ENCODE measurements at regions not wholly inside any gene's neighbourhood (a gene's known extent, or its start where the extent isn't known, plus 50 kb on each side); places are given as distances from the start of the nearest gene placed in this dataset.

GRCh38 chr21:35682904-35683549 lies 377.3 kb downstream of the SETD4 start:
- no peak overlapping the region for H3K4me3 ChIP-seq (ENCODE audit: low read depth, low read length)
- TF ChIP-seq CTCF (IDR thresholded peaks at IDR 0.05; ENCODE audit: low read depth, low read length) (no peak), POLR2A (IDR thresholded peaks at IDR 0.05; ENCODE audit: extremely low read depth, insufficient read length) (no peak), MYC (IDR thresholded peaks at IDR 0.05; ENCODE audit: low read depth, low read length) (no peak), MAX (IDR thresholded peaks at IDR 0.05; ENCODE audit: low read depth, low read length) (no peak)
- no peak for DNase-seq (ENCODE audit: low read depth)

- no peak overlapping the region for H3K4me3 ChIP-seq (ENCODE audit: low read depth, low read length)
- no peak for DNase-seq (ENCODE audit: low read depth)
- no peak for TF ChIP-seq CTCF (IDR thresholded peaks at IDR 0.05; ENCODE audit: low read depth, low read length)
- no peak for TF ChIP-seq POLR2A (IDR thresholded peaks at IDR 0.05; ENCODE audit: extremely low read depth, insufficient read length)
- TF ChIP-seq MAX (IDR thresholded peaks at IDR 0.05; ENCODE audit: low read depth, low read length) = no peak
- no peak for TF ChIP-seq MYC (IDR thresholded peaks at IDR 0.05; ENCODE audit: low read depth, low read length)
These were observed 378.4 kb downstream of the SETD4 start for GRCh38 chr21:35681946-35682345.

- no peak for TF ChIP-seq MYC (IDR thresholded peaks at IDR 0.05; ENCODE audit: low read depth, low read length)
- TF ChIP-seq CTCF (IDR thresholded peaks at IDR 0.05; ENCODE audit: low read depth, low read length) = no peak
- TF ChIP-seq POLR2A (IDR thresholded peaks at IDR 0.05; ENCODE audit: extremely low read depth, insufficient read length) = no peak
These were observed 381.2 kb downstream of the SETD4 start for GRCh38 chr21:35679076-35679475.

GRCh38 chr21:35678393-35678792 lies 381.9 kb downstream of the SETD4 start:
- H3K4me3 ChIP-seq (ENCODE audit: low read depth, low read length) = no peak overlapping the region
- no peak for TF ChIP-seq MYC (IDR thresholded peaks at IDR 0.05; ENCODE audit: low read depth, low read length)
- DNase-seq (ENCODE audit: low read depth) = no peak

More at GRCh38 chr21:35679076-35679475, 381.2 kb downstream of the SETD4 start:
- DNase-seq (ENCODE audit: low read depth) = no peak
- no peak overlapping the region for H3K4me3 ChIP-seq (ENCODE audit: low read depth, low read length)

GRCh38 chr21:35677298-35677841 lies 383.0 kb downstream of the SETD4 start:
- TF ChIP-seq MYC (IDR thresholded peaks at IDR 0.05; ENCODE audit: low read depth, low read length) (no peak), MAX (IDR thresholded peaks at IDR 0.05; ENCODE audit: low read depth, low read length) (no peak), POLR2A (IDR thresholded peaks at IDR 0.05; ENCODE audit: extremely low read depth, insufficient read length) (no peak), CTCF (IDR thresholded peaks at IDR 0.05; ENCODE audit: low read depth, low read length) (no peak)
- no peak overlapping the region for H3K4me3 ChIP-seq (ENCODE audit: low read depth, low read length)
- DNase-seq (ENCODE audit: low read depth) = no peak

GRCh38 chr21:35674895-35675470 lies 385.3 kb downstream of the SETD4 start:
- H3K4me3 ChIP-seq (ENCODE audit: low read depth, low read length) = no peak overlapping the region
- DNase-seq (ENCODE audit: low read depth) = no peak
- TF ChIP-seq MYC (IDR thresholded peaks at IDR 0.05; ENCODE audit: low read depth, low read length) (no peak), MAX (IDR thresholded peaks at IDR 0.05; ENCODE audit: low read depth, low read length) (no peak), CTCF (IDR thresholded peaks at IDR 0.05; ENCODE audit: low read depth, low read length) (no peak), POLR2A (IDR thresholded peaks at IDR 0.05; ENCODE audit: extremely low read depth, insufficient read length) (no peak)
